GM23248 (cell line): ENCODE measurements at regions not wholly inside any gene's neighbourhood (a gene's known extent, or its start where the extent isn't known, plus 50 kb on each side); places are given as distances from the start of the nearest gene placed in this dataset.

ENCODE experiments used
- EZH2 ChIP-seq: fragments of 200-600 bp; sonication (generic); IDR thresholded peaks from 2 replicates; pipeline ENCODE4 v1.6.1; 2018; ENCODE audit warnings: antibody characterized with exemption, mild to moderate bottlenecking; ENCODE audit not compliant: insufficient read depth, poor library complexity, severe bottlenecking
- EZH2phosphoT487 ChIP-seq: fragments of 200-600 bp; sonication (generic); IDR thresholded peaks from 2 replicates; pipeline ENCODE4 v1.6.1; 2018; ENCODE audit warnings: antibody characterized with exemption, moderate library complexity, mild to moderate bottlenecking, low read depth; ENCODE audit not compliant: insufficient read depth

- TF ChIP-seq EZH2 = no peak
- no peak for TF ChIP-seq EZH2phosphoT487
Measured at GRCh38 chr6:6930223-6930880, 177.4 kb upstream of the RREB1 start.
